ENCODE measurements at regions not wholly inside any gene's neighbourhood (a gene's known extent, or its start where the extent isn't known, plus 50 kb on each side); places are given as distances from the start of the nearest gene placed in this dataset.

- TF ChIP-seq CTCF (IDR thresholded peaks at IDR 0.05) (no peak), POLR2A (IDR thresholded peaks at IDR 0.05) (no peak)
These were observed 249.9 kb downstream of the EIPR1 start for GRCh38 chr2:3127710-3128109.

All from body of pancreas (tissue), 4 donors.